Activated naive CD8-positive, alpha-beta T cell treated with anti-CD3 and anti-CD28 coated beads, Interleukin-2, amount 10 ng/mL, durations not matched to agents 7 days and 5 days (primary cell): ENCODE measurements at regions not wholly inside any gene's neighbourhood (a gene's known extent, or its start where the extent isn't known, plus 50 kb on each side); places are given as distances from the start of the nearest gene placed in this dataset.
"Not testable (repeated sequence)": the region's sequence is repeated elsewhere in the genome, so short reads cannot be mapped to it uniquely, and the experiment has no call there.

Experiments
- ATAC-seq: fragments of 150-1000 bp; cut with Tn5 transposase; one replicate; pipeline ENCODE4 v1.10.0; 2021; ENCODE audit warnings: low read depth, moderate library complexity
- POLR2A ChIA-PET: fragments of 350-600 bp; sonication (Branson Sonifier 250); formaldehyde crosslinking; loops from one replicate; lab custom pipeline; 2021; ENCODE audit warnings: antibody characterized with exemption; lab: Charles Lee
- DNase-seq: peaks from one replicate; pipeline ENCODE4 v3.0.0; 2021
- H3K27ac Mint-ChIP-seq: one replicate; pipeline ENCODE4 v1.8.0; 2022; ENCODE audit warnings: mild to moderate bottlenecking, mixed read lengths
- H3K27me3 Mint-ChIP-seq: one replicate; pipeline ENCODE4 v1.8.0; 2022; ENCODE audit warnings: mild to moderate bottlenecking, moderate library complexity, mixed read lengths
- H3K36me3 Mint-ChIP-seq: one replicate; pipeline ENCODE4 v1.8.0; 2021; ENCODE audit warnings: mild to moderate bottlenecking, mixed read lengths
- H3K4me1 Mint-ChIP-seq: one replicate; pipeline ENCODE4 v1.8.0; 2021; ENCODE audit warnings: mixed read lengths
- H3K4me3 Mint-ChIP-seq: one replicate; pipeline ENCODE4 v1.8.0; 2022; ENCODE audit warnings: mild to moderate bottlenecking, moderate library complexity, mixed read lengths
- H3K9me3 Mint-ChIP-seq: one replicate; pipeline ENCODE4 v1.8.0; 2021; ENCODE audit warnings: mixed read lengths

- POLR2A ChIA-PET: no interaction called here
- H3K36me3 Mint-ChIP-seq: no peaks in the 10 kb centered on the region
- ATAC-seq: no peak
- H3K4me1 Mint-ChIP-seq: no peaks in the 10 kb centered on the region
- peaks cover 3% of the 10 kb centered on the region for H3K27me3 Mint-ChIP-seq
- no peaks in the 10 kb centered on the region for H3K9me3 Mint-ChIP-seq
- no peak overlapping the region for H3K27ac Mint-ChIP-seq
- H3K4me3 Mint-ChIP-seq: no peak overlapping the region
- no peak for DNase-seq
Measured at GRCh38 chr6:71203206-71203605, 85.4 kb upstream of the OGFRL1 start.

- H3K4me3 Mint-ChIP-seq: no peak overlapping the region
- ATAC-seq: no peak
- H3K27ac Mint-ChIP-seq: no peak overlapping the region
- no peaks in the 10 kb centered on the region for H3K36me3 Mint-ChIP-seq
- H3K27me3 Mint-ChIP-seq: peaks cover 8% of the 10 kb centered on the region
- no peaks in the 10 kb centered on the region for H3K4me1 Mint-ChIP-seq
- no peak for DNase-seq
- no peaks in the 10 kb centered on the region for H3K9me3 Mint-ChIP-seq
- POLR2A ChIA-PET: no interaction called here
Measured at GRCh38 chr6:71204741-71205140, 83.9 kb upstream of the OGFRL1 start.

- Mint-ChIP-seq H3K27ac (no peak overlapping the region), H3K9me3 (no peaks in the 10 kb centered on the region), H3K4me3 (no peak overlapping the region), H3K36me3 (no peaks in the 10 kb centered on the region), H3K27me3 (peaks cover 9% of the 10 kb centered on the region), H3K4me1 (no peaks in the 10 kb centered on the region)
- DNase-seq: no peak
- no peak for ATAC-seq
- POLR2A ChIA-PET: no interaction called here
Measured at GRCh38 chr6:71205336-71205956, 83.2 kb upstream of the OGFRL1 start.

DNA sequence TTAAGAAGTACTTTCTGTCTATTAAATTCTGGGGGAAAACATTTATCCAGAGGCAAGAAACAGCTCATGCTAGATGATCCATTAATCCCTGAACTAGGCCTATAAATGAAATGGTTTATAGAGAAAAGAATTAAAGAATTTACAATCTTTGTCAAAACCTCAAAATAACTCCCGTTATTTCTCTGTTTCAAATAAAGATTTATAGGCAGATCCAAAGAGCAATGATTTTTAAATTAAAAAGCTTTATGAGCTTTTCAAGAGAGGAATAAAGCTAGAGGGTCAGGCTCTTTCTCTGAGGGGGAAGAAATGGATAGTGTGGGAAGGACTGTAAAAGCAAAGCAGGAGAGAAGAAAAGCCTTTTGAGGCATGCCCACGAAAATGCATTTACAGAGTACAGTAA is 82.5 kb upstream of the OGFRL1 start:
- H3K36me3 Mint-ChIP-seq: no peaks in the 10 kb centered on the region
- no peaks in the 10 kb centered on the region for H3K9me3 Mint-ChIP-seq
- H3K4me3 Mint-ChIP-seq: no peak overlapping the region
- ATAC-seq (no peak), DNase-seq (no peak)
- H3K27me3 Mint-ChIP-seq: peaks cover 9% of the 10 kb centered on the region
- H3K4me1 Mint-ChIP-seq: no peaks in the 10 kb centered on the region
- POLR2A ChIA-PET: no interaction called here
- H3K27ac Mint-ChIP-seq: no peak overlapping the region

DNA sequence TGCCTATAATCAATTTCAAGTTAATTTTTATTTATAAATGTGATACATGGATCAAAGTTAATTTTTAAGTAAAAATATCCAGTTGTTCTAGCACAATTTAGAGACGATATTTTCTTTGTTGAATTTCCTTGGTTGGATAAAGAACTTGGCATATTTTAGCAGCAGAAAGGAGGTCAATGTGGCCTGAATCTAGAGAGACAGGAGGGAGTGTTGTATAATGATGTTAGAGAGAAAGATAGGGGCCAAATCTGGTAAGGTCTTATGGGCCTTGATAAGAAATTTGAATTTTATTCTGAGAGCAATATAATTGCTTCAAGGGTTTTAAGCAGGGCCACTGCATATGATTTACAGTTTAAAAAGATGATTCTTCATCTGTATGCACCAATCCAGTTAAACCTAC is 79.4 kb upstream of the OGFRL1 start:
- POLR2A ChIA-PET: no interaction called here
- DNase-seq: no peak
- no peak overlapping the region for H3K27ac Mint-ChIP-seq
- H3K4me3 Mint-ChIP-seq: no peak overlapping the region
- no peaks in the 10 kb centered on the region for H3K36me3 Mint-ChIP-seq
- peaks cover 16% of the 10 kb centered on the region for H3K27me3 Mint-ChIP-seq
- no peaks in the 10 kb centered on the region for H3K4me1 Mint-ChIP-seq
- no peaks in the 10 kb centered on the region for H3K9me3 Mint-ChIP-seq
- no peak for ATAC-seq

- no peak for ATAC-seq
- Mint-ChIP-seq H3K4me3 (no peak overlapping the region), H3K27me3 (peaks cover 17% of the 10 kb centered on the region), H3K36me3 (no peaks in the 10 kb centered on the region), H3K4me1 (no peaks in the 10 kb centered on the region), H3K9me3 (no peaks in the 10 kb centered on the region), H3K27ac (no peak overlapping the region)
- POLR2A ChIA-PET: no interaction called here
- no peak for DNase-seq
Measured at GRCh38 chr6:71209626-71210025, 79.0 kb upstream of the OGFRL1 start.

DNA sequence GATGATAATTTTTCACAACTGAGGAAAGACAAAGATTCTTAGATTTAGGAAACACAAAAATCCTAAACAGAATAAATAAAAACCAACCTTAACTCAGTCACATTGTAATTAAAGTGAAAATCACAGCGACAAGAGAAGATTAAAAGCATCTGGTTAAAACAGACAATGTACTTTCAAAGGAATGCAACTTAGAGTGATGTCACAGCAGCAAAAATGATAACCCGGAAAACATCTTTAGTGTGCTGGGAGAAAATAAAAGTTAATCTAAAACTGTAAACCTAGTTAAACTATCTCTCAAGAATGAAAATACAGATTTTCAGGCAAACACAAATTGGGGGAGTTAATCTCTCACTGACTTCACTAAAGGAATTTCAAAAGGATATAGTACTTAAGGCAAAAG is 76.8 kb upstream of the OGFRL1 start:
- no peak overlapping the region for H3K4me3 Mint-ChIP-seq
- H3K27ac Mint-ChIP-seq: no peak overlapping the region
- ATAC-seq: no peak
- H3K27me3 Mint-ChIP-seq: peaks cover 13% of the 10 kb centered on the region
- no peaks in the 10 kb centered on the region for H3K9me3 Mint-ChIP-seq
- H3K4me1 Mint-ChIP-seq: no peaks in the 10 kb centered on the region
- no peak for DNase-seq
- H3K36me3 Mint-ChIP-seq: no peaks in the 10 kb centered on the region
- POLR2A ChIA-PET: no interaction called here

GRCh38 chr6:71220466-71220865 is 68.1 kb upstream of the OGFRL1 start:
- H3K9me3 Mint-ChIP-seq: no peaks in the 10 kb centered on the region
- ATAC-seq: no peak
- DNase-seq: no peak
- H3K36me3 Mint-ChIP-seq: no peaks in the 10 kb centered on the region
- peaks cover 2% of the 10 kb centered on the region for H3K4me1 Mint-ChIP-seq
- H3K27me3 Mint-ChIP-seq: peaks cover 6% of the 10 kb centered on the region
- POLR2A ChIA-PET: no interaction called here
- no peak overlapping the region for H3K27ac Mint-ChIP-seq
- no peak overlapping the region for H3K4me3 Mint-ChIP-seq

- no peak overlapping the region for H3K27ac Mint-ChIP-seq
- no peak for DNase-seq
- no peaks in the 10 kb centered on the region for H3K9me3 Mint-ChIP-seq
- no peaks in the 10 kb centered on the region for H3K36me3 Mint-ChIP-seq
- POLR2A ChIA-PET: no interaction called here
- peaks cover 6% of the 10 kb centered on the region for H3K4me1 Mint-ChIP-seq
- H3K4me3 Mint-ChIP-seq: no peak overlapping the region
- no peak for ATAC-seq
- peaks cover 11% of the 10 kb centered on the region for H3K27me3 Mint-ChIP-seq
Measured at GRCh38 chr6:71222671-71223070, 65.9 kb upstream of the OGFRL1 start.

DNA sequence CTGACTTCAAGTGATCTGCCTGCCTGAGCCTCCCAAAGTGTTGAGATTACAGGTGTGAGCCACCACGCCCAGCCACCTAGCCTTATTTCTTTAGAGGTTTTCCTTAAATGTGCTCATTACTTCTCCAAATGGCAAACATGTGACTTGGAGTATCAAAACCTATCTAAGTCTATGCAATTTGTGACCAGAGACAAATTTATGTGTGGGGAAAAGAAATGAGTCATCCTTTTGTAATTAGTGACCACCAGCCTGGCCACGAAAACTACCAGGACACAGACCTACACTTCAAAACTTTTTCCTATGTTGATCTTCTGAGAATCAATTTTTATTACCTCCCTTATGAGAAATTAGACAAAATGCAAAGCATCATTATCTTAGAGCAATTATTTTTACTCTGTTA is 64.6 kb upstream of the OGFRL1 start:
- Mint-ChIP-seq H3K9me3 (no peaks in the 10 kb centered on the region), H3K27ac (no peak overlapping the region), H3K4me1 (peaks cover 15% of the 10 kb centered on the region), H3K4me3 (no peak overlapping the region), H3K27me3 (peaks cover 8% of the 10 kb centered on the region), H3K36me3 (no peaks in the 10 kb centered on the region)
- ATAC-seq (no peak), DNase-seq (no peak)
- POLR2A ChIA-PET: no interaction called here

- POLR2A ChIA-PET: no interaction called here
- DNase-seq (no peak), ATAC-seq (no peak)
- H3K4me3 Mint-ChIP-seq: no peak overlapping the region
- peaks cover 8% of the 10 kb centered on the region for H3K27me3 Mint-ChIP-seq
- no peaks in the 10 kb centered on the region for H3K36me3 Mint-ChIP-seq
- no peak overlapping the region for H3K27ac Mint-ChIP-seq
- H3K9me3 Mint-ChIP-seq: no peaks in the 10 kb centered on the region
- peaks cover 19% of the 10 kb centered on the region for H3K4me1 Mint-ChIP-seq
Measured at GRCh38 chr6:71226151-71226550, 62.5 kb upstream of the OGFRL1 start.

DNA sequence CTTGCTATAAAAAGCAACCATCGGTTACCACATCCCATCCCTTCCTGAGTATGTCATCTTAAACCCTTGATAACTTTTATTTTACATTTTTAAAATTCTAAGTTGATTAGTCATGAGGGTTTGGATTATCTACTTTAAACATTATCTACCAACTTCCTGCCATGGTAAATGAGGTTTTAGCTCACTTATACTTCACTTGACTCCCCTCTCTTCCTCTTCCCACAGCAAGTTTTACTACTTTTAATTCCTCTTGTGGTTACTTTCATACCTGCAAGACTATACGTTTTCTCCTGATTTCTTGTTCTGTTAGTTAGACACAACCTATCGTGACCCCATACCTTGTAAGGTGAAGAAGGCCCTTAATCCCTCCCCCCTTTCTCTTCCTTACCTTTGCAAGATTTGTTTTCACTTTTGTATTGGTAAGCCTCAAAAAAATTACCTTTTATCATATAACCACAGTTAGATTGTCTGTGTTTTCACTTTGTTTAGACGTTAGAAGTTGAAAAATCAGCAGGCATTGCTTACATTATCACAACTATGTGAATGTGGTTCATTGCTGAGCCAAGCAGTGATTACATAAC is 60.1 kb upstream of the OGFRL1 start:
- POLR2A ChIA-PET: interaction anchor here (1.1 kb wide), 1 partner anchor 60 kb away, joined by 4 read pairs; the partner anchor contains the start of gene OGFRL1
- H3K27me3 Mint-ChIP-seq: peaks cover 7% of the 10 kb centered on the region
- H3K4me3 Mint-ChIP-seq: peak overlapping the region; percentile 37
- H3K27ac Mint-ChIP-seq: peak overlapping the region; percentile 35
- peaks cover 20% of the 10 kb centered on the region for H3K4me1 Mint-ChIP-seq
- H3K9me3 Mint-ChIP-seq: no peaks in the 10 kb centered on the region
- ATAC-seq (peak; percentile 78), DNase-seq (no peak)
- no peaks in the 10 kb centered on the region for H3K36me3 Mint-ChIP-seq

DNA sequence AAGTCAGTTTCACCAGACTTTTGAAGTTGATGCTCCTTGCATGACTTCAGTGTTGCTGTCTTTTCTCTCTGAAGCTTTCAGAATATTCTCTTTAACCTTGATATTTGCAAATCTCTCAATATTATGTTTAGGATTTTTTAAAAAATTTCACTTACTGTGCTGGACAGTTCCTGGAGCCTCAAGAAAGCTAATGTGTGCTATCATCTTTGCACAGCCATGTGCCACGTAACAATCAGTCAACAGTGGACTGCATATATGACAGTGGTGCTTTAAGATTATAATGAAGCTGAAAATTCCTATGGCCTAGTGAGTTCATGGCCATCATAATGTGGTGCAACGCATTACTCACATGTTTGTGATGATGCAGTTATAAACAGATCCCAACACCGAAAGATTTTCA is 59.1 kb upstream of the OGFRL1 start:
- POLR2A ChIA-PET: interaction anchor here (0.6 kb wide), 1 partner anchor 23 kb away, joined by 9 read pairs; no protein-coding TSS in a partner anchor
- H3K36me3 Mint-ChIP-seq: no peaks in the 10 kb centered on the region
- no peak overlapping the region for H3K4me3 Mint-ChIP-seq
- H3K9me3 Mint-ChIP-seq: no peaks in the 10 kb centered on the region
- peaks cover 20% of the 10 kb centered on the region for H3K4me1 Mint-ChIP-seq
- peaks cover 7% of the 10 kb centered on the region for H3K27me3 Mint-ChIP-seq
- no peak for ATAC-seq
- no peak overlapping the region for H3K27ac Mint-ChIP-seq
- no peak for DNase-seq

DNA sequence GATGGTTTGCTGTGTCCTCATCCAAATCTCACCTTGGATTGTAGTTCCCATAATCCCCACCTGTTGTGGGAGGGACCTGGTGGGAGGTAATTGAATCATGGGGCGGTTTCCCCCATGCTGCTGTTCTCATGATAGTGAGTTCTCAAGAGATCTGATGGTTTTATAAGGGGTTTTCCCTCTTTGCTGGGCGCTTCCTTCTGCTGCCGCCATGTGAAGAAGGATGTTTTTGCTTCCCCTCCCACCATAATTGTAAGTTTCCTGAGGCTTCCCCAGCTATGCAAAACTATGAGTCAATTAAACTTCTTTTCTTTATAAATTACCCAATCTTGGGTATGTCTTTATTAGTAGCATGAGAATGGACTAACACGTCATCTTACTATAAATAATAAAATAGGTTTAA is 55.7 kb upstream of the OGFRL1 start:
- H3K36me3 Mint-ChIP-seq, DNase-seq, ATAC-seq, H3K4me3 Mint-ChIP-seq, H3K27ac Mint-ChIP-seq, POLR2A ChIA-PET, H3K9me3 Mint-ChIP-seq: not testable (repeated sequence)
- Mint-ChIP-seq H3K27me3 (peaks cover 17% of the 10 kb centered on the region), H3K4me1 (peaks cover 14% of the 10 kb centered on the region)
